ENCODE measurements at regions not wholly inside any gene's neighbourhood (a gene's known extent, or its start where the extent isn't known, plus 50 kb on each side); places are given as distances from the start of the nearest gene placed in this dataset.
A peak's percentile ranks its signal among the peaks of the same experiment; 100 is the strongest.
"Not testable (repeated sequence)": the region's sequence is repeated elsewhere in the genome, so short reads cannot be mapped to it uniquely, and the experiment has no call there.

GRCh38 chr13:81051873-81052272 lies 710.9 kb upstream of the SPRY2 start:
- DNase-seq, result no peak

- DNase-seq, result no peak
Measured at GRCh38 chr13:81048026-81048461, 707.1 kb upstream of the SPRY2 start.

- no peak for DNase-seq
Measured at GRCh38 chr13:81041761-81042160, 700.8 kb upstream of the SPRY2 start.

GRCh38 chr13:81031996-81032395 lies 691.1 kb upstream of the SPRY2 start:
- DNase-seq, result no peak

- no peak for DNase-seq
Measured at GRCh38 chr13:81025091-81025490, 684.2 kb upstream of the SPRY2 start.

GRCh38 chr13:81021284-81021840 lies 680.4 kb upstream of the SPRY2 start:
- no peak for DNase-seq

GRCh38 chr13:81020010-81020409 lies 679.1 kb upstream of the SPRY2 start:
- no peak for DNase-seq

- DNase-seq, result no peak
Measured at GRCh38 chr13:81018936-81019335, 678.0 kb upstream of the SPRY2 start.

GRCh38 chr13:81017513-81018152 lies 676.7 kb upstream of the SPRY2 start:
- DNase-seq, result peak; percentile 38

- no peak for DNase-seq
Measured at GRCh38 chr13:81012031-81012430, 671.1 kb upstream of the SPRY2 start.

- no peak for DNase-seq
Measured at GRCh38 chr13:81001828-81002385, 661.0 kb upstream of the SPRY2 start.

GRCh38 chr13:80998603-80999002 lies 657.7 kb upstream of the SPRY2 start:
- not testable (repeated sequence) for DNase-seq

- no peak for DNase-seq
Measured at GRCh38 chr13:80989747-80990146, 648.8 kb upstream of the SPRY2 start.

GRCh38 chr13:80989241-80989640 lies 648.3 kb upstream of the SPRY2 start:
- DNase-seq, result no peak

GRCh38 chr13:80988391-80989151 lies 647.6 kb upstream of the SPRY2 start:
- DNase-seq, result no peak

- peak; percentile 45 for DNase-seq
Measured at GRCh38 chr13:80979035-80979641, 638.2 kb upstream of the SPRY2 start.

GRCh38 chr13:80977168-80977567 lies 636.2 kb upstream of the SPRY2 start:
- no peak for DNase-seq

GRCh38 chr13:80975903-80976302 lies 635.0 kb upstream of the SPRY2 start:
- DNase-seq, result no peak

GRCh38 chr13:80973721-80974120 lies 632.8 kb upstream of the SPRY2 start:
- no peak for DNase-seq

GRCh38 chr13:80972857-80973478 lies 632.0 kb upstream of the SPRY2 start:
- DNase-seq, result no peak

GRCh38 chr13:80965097-80965496 lies 624.2 kb upstream of the SPRY2 start:
- no peak for DNase-seq

- DNase-seq, result no peak
Measured at GRCh38 chr13:80962855-80963254, 621.9 kb upstream of the SPRY2 start.
